ENCODE measurements at regions not wholly inside any gene's neighbourhood (a gene's known extent, or its start where the extent isn't known, plus 50 kb on each side); places are given as distances from the start of the nearest gene placed in this dataset.

- Mint-ChIP-seq H3K4me3 (no peak overlapping the region), H3K9me3 (peaks cover 0 to 2% (median 0%) of the 10 kb centered on the region in 7 donors)
These were observed 148.4 kb upstream of the SPRY1 start for GRCh38 chr4:123248085-123248659.

GRCh38 chr4:123249821-123250220 lies 146.8 kb upstream of the SPRY1 start:
- Mint-ChIP-seq H3K36me3 (no peaks in the 10 kb centered on the region), H3K27me3 (ENCODE audit: low read depth in 3 of 3) (no peaks in the 10 kb centered on the region), H3K4me1 (peaks cover 16% of the 10 kb centered on the region), H3K9me3 (peaks cover 0 to 1% (median 0%) of the 10 kb centered on the region in 7 donors), H3K27ac (no peak overlapping the region), H3K4me3 (no peak overlapping the region)
- Histone ChIP-seq H3K4me1 (ENCODE audit: control insufficient read depth in 1 of 2, insufficient read depth in 2 of 2, low read length in 2 of 2) (peaks cover 2 to 6% of the 10 kb centered on the region in 2 donors), H2AFZ (ENCODE audit: insufficient read depth, low read depth, low read length, poor library complexity, severe bottlenecking) (no peak overlapping the region), H4K20me1 (ENCODE audit: insufficient read depth, low read length) (no peaks in the 10 kb centered on the region), H3K27me3 (ENCODE audit: control insufficient read depth in 2 of 2, insufficient read depth in 2 of 2, low read length in 2 of 2) (no peaks in the 10 kb centered on the region), H3K27ac (ENCODE audit: low read depth in 1 of 2, low read length in 2 of 2) (no peak overlapping the region), H3K9ac (ENCODE audit: insufficient read depth, low read length, poor library complexity, severe bottlenecking) (no peak overlapping the region), H3K4me2 (replicated peaks; ENCODE audit: extremely low read depth, low read length, poor library complexity, severe bottlenecking) (no peak overlapping the region), H3K9me3 (replicated peaks in 1 of 2; ENCODE audit: control insufficient read depth in 1 of 2, insufficient read depth in 1 of 2, low read length in 2 of 2) (no peaks in the 10 kb centered on the region), H3K79me2 (ENCODE audit: insufficient read depth, low read length) (no peaks in the 10 kb centered on the region), H3K4me3 (replicated peaks in 1 of 3; ENCODE audit: low read depth in 2 of 3, low read length in 3 of 3) (no peak overlapping the region), H3K36me3 (replicated peaks in 1 of 2; ENCODE audit: control insufficient read depth in 1 of 2, insufficient read depth in 2 of 2, low read length in 2 of 2) (no peaks in the 10 kb centered on the region)
- intact Hi-C loops (cut with micrococcal nuclease), result loop anchor here in 1 of 2 donors (10.0 kb wide), 1 partner anchor 105 kb away; no protein-coding TSS in a partner anchor
- WGBS (ENCODE audit: insufficient coverage), result no CpG with 5 or more reads among the region's 1 CpG
- TF ChIP-seq CTCF (IDR thresholded peaks at IDR 0.05), result no peak
- no peak for DNase-seq

More at GRCh38 chr4:123248085-123248659, 148.4 kb upstream of the SPRY1 start:
- Mint-ChIP-seq H3K27me3 (ENCODE audit: low read depth in 3 of 3) (peaks cover 0 to 1% (median 0%) of the 10 kb centered on the region in 3 donors), H3K27ac (no peak overlapping the region), H3K36me3 (no peaks in the 10 kb centered on the region), H3K4me1 (peaks cover 24% of the 10 kb centered on the region)
- Histone ChIP-seq H3K36me3 (replicated peaks in 1 of 2; ENCODE audit: control insufficient read depth in 1 of 2, insufficient read depth in 2 of 2, low read length in 2 of 2) (no peaks in the 10 kb centered on the region), H3K4me2 (replicated peaks; ENCODE audit: extremely low read depth, low read length, poor library complexity, severe bottlenecking) (no peak overlapping the region), H3K4me3 (replicated peaks in 1 of 3; ENCODE audit: low read depth in 2 of 3, low read length in 3 of 3) (no peak overlapping the region), H3K9ac (ENCODE audit: insufficient read depth, low read length, poor library complexity, severe bottlenecking) (no peak overlapping the region), H4K20me1 (ENCODE audit: insufficient read depth, low read length) (no peaks in the 10 kb centered on the region), H3K79me2 (ENCODE audit: insufficient read depth, low read length) (no peaks in the 10 kb centered on the region), H3K27me3 (ENCODE audit: control insufficient read depth in 2 of 2, insufficient read depth in 2 of 2, low read length in 2 of 2) (no peaks in the 10 kb centered on the region), H2AFZ (ENCODE audit: insufficient read depth, low read depth, low read length, poor library complexity, severe bottlenecking) (no peak overlapping the region), H3K4me1 (ENCODE audit: control insufficient read depth in 1 of 2, insufficient read depth in 2 of 2, low read length in 2 of 2) (peaks cover 5 to 15% of the 10 kb centered on the region in 2 donors), H3K27ac (ENCODE audit: low read depth in 1 of 2, low read length in 2 of 2) (no peak overlapping the region), H3K9me3 (replicated peaks in 1 of 2; ENCODE audit: control insufficient read depth in 1 of 2, insufficient read depth in 1 of 2, low read length in 2 of 2) (no peaks in the 10 kb centered on the region)
- DNase-seq, result no peak
- WGBS (ENCODE audit: insufficient coverage), result no CpG with 5 or more reads among the region's 1 CpG
- TF ChIP-seq CTCF (IDR thresholded peaks at IDR 0.05), result no peak
- intact Hi-C loops (cut with micrococcal nuclease), result loop anchor here in 1 of 2 donors (10.0 kb wide), 1 partner anchor 107 kb away; no protein-coding TSS in a partner anchor
